Ishikawa (cell line): ENCODE measurements at regions not wholly inside any gene's neighbourhood (a gene's known extent, or its start where the extent isn't known, plus 50 kb on each side); places are given as distances from the start of the nearest gene placed in this dataset.

Experiments
- CEBPB ChIP-seq: IDR thresholded peaks from 2 replicates; pipeline ENCODE4 v1.6.1; 2012
- CREB1 ChIP-seq: IDR thresholded peaks from 2 replicates; pipeline ENCODE4 v1.6.1; 2012; ENCODE audit warnings: low read depth
- EGR1 ChIP-seq: IDR thresholded peaks from 2 replicates; pipeline ENCODE4 v1.6.1; 2012
- EP300 ChIP-seq: IDR thresholded peaks from 2 replicates; pipeline ENCODE4 v1.6.1; 2012; ENCODE audit warnings: borderline replicate concordance
- FOXM1 ChIP-seq: IDR thresholded peaks from 2 replicates; pipeline ENCODE4 v1.6.1; 2012; ENCODE audit warnings: low read depth, borderline replicate concordance
- MAX ChIP-seq: IDR thresholded peaks from 2 replicates; pipeline ENCODE4 v1.6.1; 2012
- NFIC ChIP-seq: IDR thresholded peaks from 2 replicates; pipeline ENCODE4 v1.6.1; 2012
- RAD21 ChIP-seq: IDR thresholded peaks from 2 replicates; pipeline ENCODE4 v1.6.1; 2012; ENCODE audit warnings: low read depth
- REST ChIP-seq: IDR thresholded peaks from 2 replicates; pipeline ENCODE4 v1.6.1; 2012; ENCODE audit warnings: low read depth, mild to moderate bottlenecking
- TAF1 ChIP-seq: IDR thresholded peaks from 2 replicates; pipeline ENCODE4 v1.6.1; 2012; ENCODE audit warnings: low read depth, mild to moderate bottlenecking
- TCF12 ChIP-seq: IDR thresholded peaks from 2 replicates; pipeline ENCODE4 v1.6.1; 2012; ENCODE audit warnings: low read depth
- TEAD4 ChIP-seq: IDR thresholded peaks from 2 replicates; pipeline ENCODE4 v1.6.1; 2012
- USF1 ChIP-seq: IDR thresholded peaks from 2 replicates; pipeline ENCODE4 v1.6.1; 2012
- YY1 ChIP-seq: IDR thresholded peaks from 2 replicates; pipeline ENCODE4 v1.6.1; 2012; ENCODE audit warnings: low read depth
- ZBTB7A ChIP-seq: IDR thresholded peaks from 2 replicates; pipeline ENCODE4 v1.6.1; 2012; ENCODE audit warnings: low read depth

- TF ChIP-seq NFIC (no peak), REST (no peak), MAX (no peak), RAD21 (no peak), EP300 (no peak), TEAD4 (no peak), USF1 (no peak), TCF12 (no peak), EGR1 (no peak), CEBPB (no peak), TAF1 (no peak)
These were observed 249.4 kb downstream of the MN1 start for GRCh38 chr22:27552176-27552575.

- TF ChIP-seq USF1, result no peak
- TF ChIP-seq REST, result no peak
- TF ChIP-seq YY1, result no peak
- TF ChIP-seq NFIC, result no peak
- TF ChIP-seq TEAD4, result no peak
- TF ChIP-seq TCF12, result no peak
- TF ChIP-seq CEBPB, result no peak
- TF ChIP-seq RAD21, result no peak
- no peak for TF ChIP-seq MAX
- TF ChIP-seq CREB1, result no peak
- TF ChIP-seq EP300, result no peak
- TF ChIP-seq EGR1, result no peak
- TF ChIP-seq FOXM1, result no peak
- no peak for TF ChIP-seq ZBTB7A
- no peak for TF ChIP-seq TAF1
These were observed 248.7 kb downstream of the MN1 start for GRCh38 chr22:27552863-27553262.

GRCh38 chr22:27554106-27554811 lies 247.3 kb downstream of the MN1 start:
- no peak for TF ChIP-seq MAX
- no peak for TF ChIP-seq NFIC
- TF ChIP-seq TEAD4, result no peak
- TF ChIP-seq CEBPB, result no peak
- no peak for TF ChIP-seq FOXM1
- TF ChIP-seq EGR1, result no peak
- no peak for TF ChIP-seq TCF12
- TF ChIP-seq USF1, result no peak

- TF ChIP-seq TCF12 (no peak), EGR1 (no peak), EP300 (no peak), CREB1 (no peak), TEAD4 (no peak), YY1 (no peak), NFIC (no peak), TAF1 (no peak), REST (no peak), USF1 (no peak), ZBTB7A (no peak)
These were observed 246.6 kb downstream of the MN1 start for GRCh38 chr22:27554841-27555456.
